RWPE2 (cell line): ENCODE measurements at regions not wholly inside any gene's neighbourhood (a gene's known extent, or its start where the extent isn't known, plus 50 kb on each side); places are given as distances from the start of the nearest gene placed in this dataset.
A peak's percentile ranks its signal among the peaks of the same experiment; 100 is the strongest.

Source experiments
- ATAC-seq: fragments of 200-7000 bp; cut with Tn5 transposase; 3 replicates; pipeline ENCODE4 v1.9.1; 2021; ENCODE audit warnings: low read depth
- DNase-seq: peaks from one replicate; pipeline ENCODE4 v3.0.0-alpha.2; 2020; ENCODE audit warnings: low spot score
- H3K27ac ChIP-seq: fragments of 450-650 bp; 2 replicates; pipeline ENCODE4 v1.5.1; 2017; ENCODE audit warnings: mild to moderate bottlenecking; ENCODE audit not compliant: poor library complexity, severe bottlenecking
- H3K27me3 ChIP-seq: fragments of 250-450 bp; sonication (Bioruptor Pico); 2 replicates; pipeline ENCODE4 v1.5.1; 2021; ENCODE audit warnings: mild to moderate bottlenecking, moderate library complexity; ENCODE audit not compliant: insufficient read depth, poor library complexity, severe bottlenecking
- H3K36me3 ChIP-seq: fragments of 250-450 bp; sonication (Bioruptor Pico); 2 replicates; pipeline ENCODE4 v1.5.1; 2020; ENCODE audit warnings: low read depth, mild to moderate bottlenecking, moderate library complexity
- H3K4me1 ChIP-seq: fragments of 250-450 bp; sonication (Bioruptor Pico); 2 replicates; pipeline ENCODE4 v1.5.1; 2021; ENCODE audit warnings: mild to moderate bottlenecking, moderate library complexity; ENCODE audit not compliant: insufficient read depth, poor library complexity, severe bottlenecking
- H3K4me3 ChIP-seq: fragments of 250-450 bp; sonication (Bioruptor Pico); 2 replicates; pipeline ENCODE4 v1.5.1; 2021; ENCODE audit warnings: mild to moderate bottlenecking, moderate library complexity; ENCODE audit not compliant: severe bottlenecking
- H3K9me3 ChIP-seq: fragments of 250-450 bp; sonication (Bioruptor Pico); 2 replicates; pipeline ENCODE4 v1.5.1; 2021; ENCODE audit warnings: mild to moderate bottlenecking, moderate library complexity; ENCODE audit not compliant: severe bottlenecking
- CTCF ChIP-seq: fragments of 450-650 bp; IDR thresholded peaks from one replicate; pipeline ENCODE4 v1.5.1; 2017; ENCODE audit warnings: mild to moderate bottlenecking, moderate library complexity; ENCODE audit not compliant: poor library complexity, severe bottlenecking

GRCh38 chr13:34189946-34190345, 372.0 kb downstream of the RFC3 start:
- no peak overlapping the region for H3K4me3 ChIP-seq
- H3K9me3 ChIP-seq: no peaks in the 10 kb centered on the region
- DNase-seq (no peak), ATAC-seq (no peak)
- H3K27me3 ChIP-seq: no peaks in the 10 kb centered on the region
- no peaks in the 10 kb centered on the region for H3K36me3 ChIP-seq
- TF ChIP-seq CTCF: no peak
- H3K4me1 ChIP-seq: no peaks in the 10 kb centered on the region
- no peak overlapping the region for H3K27ac ChIP-seq

GRCh38 chr13:34201050-34201913, 383.3 kb downstream of the RFC3 start:
- ATAC-seq: peak; percentile 87
- Histone ChIP-seq H3K27ac (peak overlapping the region; percentile 56), H3K4me1 (peaks cover 13% of the 10 kb centered on the region), H3K27me3 (no peaks in the 10 kb centered on the region), H3K4me3 (no peak overlapping the region), H3K9me3 (no peaks in the 10 kb centered on the region), H3K36me3 (no peaks in the 10 kb centered on the region)
- no peak for DNase-seq
- no peak for TF ChIP-seq CTCF

- ATAC-seq (peak; percentile 68; the same call in 1 of the 3 replicates), DNase-seq (no peak)
- Histone ChIP-seq H3K36me3 (no peaks in the 10 kb centered on the region), H3K27me3 (no peaks in the 10 kb centered on the region), H3K27ac (no peak overlapping the region), H3K4me1 (no peaks in the 10 kb centered on the region), H3K9me3 (no peaks in the 10 kb centered on the region), H3K4me3 (no peak overlapping the region)
- TF ChIP-seq CTCF: no peak
Observed at GRCh38 chr13:34207334-34207733, 389.4 kb downstream of the RFC3 start.

GRCh38 chr13:34207872-34208271, 389.9 kb downstream of the RFC3 start:
- Histone ChIP-seq H3K36me3 (no peaks in the 10 kb centered on the region), H3K27ac (no peak overlapping the region), H3K4me3 (no peak overlapping the region), H3K4me1 (no peaks in the 10 kb centered on the region), H3K9me3 (no peaks in the 10 kb centered on the region), H3K27me3 (no peaks in the 10 kb centered on the region)
- peak; percentile 1 for TF ChIP-seq CTCF
- DNase-seq (no peak), ATAC-seq (no peak)

- H3K9me3 ChIP-seq: no peaks in the 10 kb centered on the region
- H3K27me3 ChIP-seq: no peaks in the 10 kb centered on the region
- DNase-seq (no peak), ATAC-seq (no peak)
- no peak overlapping the region for H3K27ac ChIP-seq
- no peaks in the 10 kb centered on the region for H3K4me1 ChIP-seq
- no peak for TF ChIP-seq CTCF
- no peak overlapping the region for H3K4me3 ChIP-seq
- no peaks in the 10 kb centered on the region for H3K36me3 ChIP-seq
Observed at GRCh38 chr13:34208336-34208735, 390.4 kb downstream of the RFC3 start.
